ENCODE measurements at regions not wholly inside any gene's neighbourhood (a gene's known extent, or its start where the extent isn't known, plus 50 kb on each side); places are given as distances from the start of the nearest gene placed in this dataset.

DNA sequence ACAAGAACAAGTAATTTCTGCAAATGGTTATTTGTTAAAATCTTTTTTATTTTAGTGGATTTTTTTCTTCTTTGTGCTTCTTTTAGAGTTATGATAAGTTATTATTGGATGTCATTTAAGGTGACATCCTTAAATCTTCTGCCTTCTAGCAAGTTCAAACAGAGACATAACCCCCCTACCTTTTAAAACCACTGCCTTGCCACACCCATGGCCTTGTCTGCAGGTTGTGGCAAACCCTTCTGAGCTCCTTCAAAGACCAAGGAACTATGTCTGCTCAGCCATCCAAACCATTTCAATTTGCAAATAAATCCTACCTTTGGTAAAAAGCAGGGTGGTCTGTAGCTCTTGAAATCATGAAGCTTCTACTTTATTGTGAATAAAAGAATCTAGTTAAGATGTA, 241.6 kb downstream of the FAM76B start:
- TF ChIP-seq EZH2 (IDR thresholded peaks at IDR 0.05; ENCODE audit: borderline replicate concordance, low read depth, low read length, severe bottlenecking): no peak
- TF ChIP-seq, protein P1, sequence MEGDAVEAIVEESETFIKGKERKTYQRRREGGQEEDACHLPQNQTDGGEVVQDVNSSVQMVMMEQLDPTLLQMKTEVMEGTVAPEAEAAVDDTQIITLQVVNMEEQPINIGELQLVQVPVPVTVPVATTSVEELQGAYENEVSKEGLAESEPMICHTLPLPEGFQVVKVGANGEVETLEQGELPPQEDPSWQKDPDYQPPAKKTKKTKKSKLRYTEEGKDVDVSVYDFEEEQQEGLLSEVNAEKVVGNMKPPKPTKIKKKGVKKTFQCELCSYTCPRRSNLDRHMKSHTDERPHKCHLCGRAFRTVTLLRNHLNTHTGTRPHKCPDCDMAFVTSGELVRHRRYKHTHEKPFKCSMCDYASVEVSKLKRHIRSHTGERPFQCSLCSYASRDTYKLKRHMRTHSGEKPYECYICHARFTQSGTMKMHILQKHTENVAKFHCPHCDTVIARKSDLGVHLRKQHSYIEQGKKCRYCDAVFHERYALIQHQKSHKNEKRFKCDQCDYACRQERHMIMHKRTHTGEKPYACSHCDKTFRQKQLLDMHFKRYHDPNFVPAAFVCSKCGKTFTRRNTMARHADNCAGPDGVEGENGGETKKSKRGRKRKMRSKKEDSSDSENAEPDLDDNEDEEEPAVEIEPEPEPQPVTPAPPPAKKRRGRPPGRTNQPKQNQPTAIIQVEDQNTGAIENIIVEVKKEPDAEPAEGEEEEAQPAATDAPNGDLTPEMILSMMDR (IDR thresholded peaks at IDR 0.05; ENCODE audit: borderline replicate concordance, extremely low read depth, low read length, poor library complexity, severe bottlenecking): no peak

Measured in DND-41 (cell line).